ENCODE measurements at regions not wholly inside any gene's neighbourhood (a gene's known extent, or its start where the extent isn't known, plus 50 kb on each side); places are given as distances from the start of the nearest gene placed in this dataset.
A peak's percentile ranks its signal among the peaks of the same experiment; 100 is the strongest.

GRCh38 chr9:1202512-1203280 lies 152.5 kb downstream of the DMRT2 start:
- DNase-seq = no peak

DNA sequence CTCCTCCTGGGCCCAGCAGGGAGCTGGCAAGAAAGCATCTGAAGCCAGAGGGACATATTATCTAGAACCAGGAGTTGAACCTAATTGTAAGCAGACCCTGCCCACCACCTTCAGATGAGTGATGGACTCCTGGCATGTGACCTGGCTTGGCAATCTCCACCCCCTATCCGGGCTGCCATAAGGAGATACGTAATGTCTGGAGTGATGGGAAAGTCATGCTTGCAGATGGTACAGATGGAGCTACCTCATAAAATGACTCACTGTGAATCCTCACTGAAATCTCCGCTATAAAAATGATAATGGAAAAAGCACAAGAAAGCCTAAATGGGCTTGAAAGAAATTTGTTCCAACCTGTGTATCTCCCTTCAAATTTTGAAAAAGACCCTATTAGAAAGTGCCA lies 157.5 kb downstream of the DMRT2 start:
- peak; percentile 63 for DNase-seq

GRCh38 chr9:1208157-1208556 lies 158.0 kb downstream of the DMRT2 start:
- peak; percentile 15 for DNase-seq

- DNase-seq = peak; percentile 28
Measured at GRCh38 chr9:1210954-1211353, 160.8 kb downstream of the DMRT2 start.

DNA sequence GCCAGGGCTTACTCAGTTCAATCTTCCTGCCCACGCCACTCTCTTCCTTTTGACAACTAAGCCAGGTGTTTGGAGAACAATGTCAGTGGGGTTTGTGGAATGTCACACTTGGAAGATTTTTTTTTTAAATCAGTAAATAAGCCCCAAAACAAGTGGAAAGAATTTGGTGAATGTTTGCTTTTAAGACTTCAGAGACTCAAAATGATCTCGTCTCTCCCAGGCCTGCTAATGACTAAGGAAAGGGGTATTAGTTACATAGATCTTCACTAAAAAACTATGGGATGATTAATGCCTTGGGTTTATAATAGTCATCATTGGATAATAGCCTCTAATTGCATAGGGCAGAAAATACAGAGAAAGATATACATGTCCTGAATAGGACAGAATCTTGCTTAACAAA lies 166.4 kb downstream of the DMRT2 start:
- DNase-seq = no peak

DNA sequence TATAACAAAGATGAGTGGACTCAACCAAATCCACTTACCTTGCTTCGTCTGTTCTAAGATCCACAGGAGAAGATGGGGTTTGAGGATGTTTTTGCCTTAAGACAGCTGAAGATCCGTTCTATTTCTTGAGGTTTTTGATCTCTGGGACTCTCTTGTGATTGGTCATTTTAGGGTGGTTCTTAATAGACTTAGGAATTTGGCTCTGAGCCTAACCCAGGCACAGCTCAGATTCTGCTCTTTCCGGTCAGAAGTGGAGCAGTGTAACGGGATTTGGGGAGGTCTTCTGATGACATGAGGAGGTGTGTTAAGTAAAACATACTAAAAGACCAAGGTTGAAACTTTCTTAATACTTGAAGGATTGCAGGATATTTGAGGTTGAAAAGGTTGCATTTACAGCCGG lies 166.9 kb downstream of the DMRT2 start:
- no peak for DNase-seq

GRCh38 chr9:1219284-1219683 lies 169.1 kb downstream of the DMRT2 start:
- no peak for DNase-seq

DNA sequence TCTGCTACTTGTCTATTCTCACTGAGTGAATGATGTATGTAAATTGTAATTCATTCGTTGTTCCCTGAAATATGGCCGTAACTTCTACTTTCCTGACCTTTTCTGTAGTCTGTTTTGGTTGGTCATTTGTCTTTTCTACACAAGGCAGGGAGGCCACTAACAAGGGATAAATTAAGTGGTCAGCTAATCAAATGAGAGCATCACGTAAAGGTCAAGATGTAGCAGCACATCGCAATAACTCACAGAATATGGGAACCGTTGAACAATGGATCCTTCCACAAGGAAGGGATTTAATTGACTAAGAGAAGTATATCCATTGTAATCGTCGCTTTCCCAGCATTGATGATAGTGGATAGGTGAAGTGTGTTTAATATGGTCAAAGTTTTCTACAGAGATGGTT lies 171.1 kb downstream of the DMRT2 start:
- DNase-seq = no peak

GRCh38 chr9:1222511-1222910 lies 172.4 kb downstream of the DMRT2 start:
- DNase-seq = no peak

DNA sequence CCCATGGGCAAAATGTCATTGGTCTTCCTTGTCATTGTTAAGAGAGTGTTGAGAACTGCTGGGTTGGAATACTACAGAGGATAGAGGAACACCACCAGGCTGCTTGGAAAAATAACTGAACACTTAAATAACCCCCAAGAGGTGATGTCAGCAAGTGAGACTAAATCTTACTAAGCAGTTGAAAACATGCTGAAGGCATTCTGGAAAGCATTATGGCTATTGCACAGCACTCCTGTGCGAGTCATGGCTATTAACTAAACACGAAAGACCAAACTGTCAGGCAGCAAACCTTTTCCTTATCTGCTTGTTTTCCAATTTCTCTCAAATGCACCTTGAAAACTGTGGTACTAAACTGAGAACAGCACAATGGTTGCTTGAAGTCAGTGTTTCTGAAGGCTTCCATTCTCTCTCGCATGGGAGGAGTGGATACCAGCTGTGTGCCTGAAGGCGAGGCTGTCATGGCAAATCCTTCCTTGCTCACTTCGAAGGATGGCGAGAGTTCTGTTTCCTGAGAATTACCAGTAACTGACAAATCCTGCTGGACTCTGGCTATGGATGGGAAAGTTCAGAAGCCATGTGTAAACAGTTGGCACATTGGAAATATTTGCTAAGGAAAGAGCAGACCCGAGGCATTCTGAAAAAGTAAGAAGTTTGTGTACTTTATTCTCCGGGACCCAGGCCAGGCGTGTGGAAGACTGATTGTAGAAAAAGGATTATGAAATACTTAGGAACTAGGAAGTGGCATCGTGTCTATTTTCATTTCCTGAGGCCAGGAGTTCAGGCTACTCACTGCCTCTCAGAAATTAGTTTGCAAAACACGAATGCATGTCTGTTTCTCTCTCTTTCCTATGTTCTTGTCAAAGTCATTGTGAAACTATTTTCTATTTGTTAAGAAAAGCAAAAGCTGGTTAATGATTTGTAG lies 182.1 kb downstream of the DMRT2 start:
- no peak for DNase-seq

- DNase-seq = no peak
Measured at GRCh38 chr9:1233568-1233967, 183.4 kb downstream of the DMRT2 start.

DNA sequence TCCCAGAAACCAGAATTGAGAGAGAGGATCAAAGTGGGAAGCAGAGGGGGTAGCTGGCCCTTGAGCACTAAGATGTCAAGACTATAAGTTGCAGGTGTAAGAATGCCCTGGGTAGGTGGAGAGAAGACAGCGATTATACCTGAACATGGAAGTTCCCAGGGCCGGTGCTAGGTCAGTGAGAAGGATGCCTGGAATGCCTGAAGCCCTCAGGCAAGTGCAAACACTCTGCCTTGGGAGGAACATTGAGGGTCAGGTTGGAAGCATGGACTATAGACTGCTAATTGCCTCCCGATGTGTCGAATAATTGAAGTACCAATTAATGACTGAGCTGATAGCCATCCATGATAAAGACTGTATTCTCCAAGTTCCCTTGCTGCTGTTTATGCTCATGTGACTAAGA lies 185.5 kb downstream of the DMRT2 start:
- no peak for DNase-seq

- DNase-seq = no peak
Measured at GRCh38 chr9:1236061-1236460, 185.9 kb downstream of the DMRT2 start.

GRCh38 chr9:1238407-1238806 lies 188.2 kb downstream of the DMRT2 start:
- no peak for DNase-seq

GRCh38 chr9:1248743-1249142 lies 198.6 kb downstream of the DMRT2 start:
- DNase-seq = no peak

- DNase-seq = no peak
Measured at GRCh38 chr9:1253064-1253979, 203.2 kb downstream of the DMRT2 start.

DNA sequence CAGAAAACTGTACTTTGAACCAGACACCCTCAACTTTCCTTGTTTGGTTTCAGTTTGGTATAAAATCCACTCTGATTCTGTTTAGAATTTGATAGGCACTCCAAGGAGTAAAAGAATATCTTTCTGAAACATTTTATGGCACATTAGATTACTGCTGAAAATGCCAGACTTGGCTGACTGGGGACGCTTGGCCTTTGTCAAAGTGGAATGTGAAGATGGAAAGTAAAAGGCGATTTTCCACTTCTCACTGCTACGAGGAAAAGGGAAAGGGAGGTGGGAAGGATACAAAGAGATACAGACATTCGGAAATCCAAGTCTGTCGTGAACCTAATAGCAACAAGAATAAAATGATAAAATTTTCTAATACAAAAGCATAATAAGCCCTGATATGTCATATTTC lies 203.9 kb downstream of the DMRT2 start:
- DNase-seq = no peak

DNA sequence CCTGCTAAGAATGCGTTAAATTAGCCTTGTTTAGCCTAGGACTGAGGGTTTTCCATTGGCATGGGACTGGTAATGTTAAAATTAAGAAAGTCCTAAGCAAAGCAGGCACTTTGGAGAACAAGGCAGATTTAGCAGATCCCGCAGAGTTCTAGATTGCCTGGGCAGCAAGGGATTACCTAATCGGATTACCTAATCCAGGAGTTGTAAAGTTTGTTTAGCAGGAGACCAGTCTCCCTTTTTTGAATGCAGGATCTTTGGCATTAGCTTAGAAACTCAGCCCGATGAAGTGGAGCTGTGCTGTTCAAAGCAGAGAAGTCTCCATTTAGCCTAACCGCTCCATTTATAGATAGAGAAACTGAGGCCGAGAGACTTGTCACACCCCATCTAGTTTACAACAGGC lies 206.0 kb downstream of the DMRT2 start:
- no peak for DNase-seq

- no peak for DNase-seq
Measured at GRCh38 chr9:1261266-1261665, 211.1 kb downstream of the DMRT2 start.

DNA sequence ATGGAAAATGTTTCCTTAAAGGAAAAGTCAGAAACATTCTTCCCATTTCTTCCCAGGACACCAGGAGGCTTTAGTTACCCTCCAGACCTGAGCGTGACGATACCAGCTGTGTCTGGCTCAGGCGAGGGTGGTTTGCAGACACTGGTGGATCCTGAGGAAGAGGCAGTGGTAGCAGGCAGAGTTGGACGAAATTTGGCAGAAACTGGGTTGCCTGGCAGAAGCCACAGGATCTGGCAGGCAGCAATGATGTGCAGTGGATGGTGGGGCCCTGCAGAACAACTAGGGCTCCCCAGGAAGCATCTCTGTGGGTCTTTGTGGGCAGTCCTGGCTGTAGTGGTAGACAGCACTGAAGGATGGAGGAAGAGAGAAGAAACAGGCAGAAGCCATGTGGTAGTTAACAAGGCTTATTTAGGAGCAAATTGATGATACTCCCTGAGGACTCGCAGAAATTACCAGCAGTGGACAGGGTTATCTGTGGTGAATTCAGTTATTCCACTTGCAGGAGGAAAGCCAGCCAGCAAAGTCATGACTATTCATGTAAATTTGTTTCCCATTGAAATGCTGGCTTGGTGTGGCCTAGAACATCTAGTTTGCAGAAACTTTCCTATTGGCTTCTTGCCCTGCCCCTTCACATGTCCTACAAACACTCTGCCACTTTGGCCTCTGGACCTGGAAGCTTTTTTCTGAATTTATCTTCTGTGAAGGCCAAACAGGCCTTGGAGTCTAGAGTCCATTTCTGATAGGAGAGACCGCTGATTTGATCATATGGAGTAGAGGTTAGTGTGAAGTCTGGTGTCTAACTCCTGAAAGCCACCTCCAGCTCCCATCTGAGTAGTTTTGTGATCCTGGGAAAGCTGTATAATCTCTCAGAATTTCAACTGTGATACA lies 212.0 kb downstream of the DMRT2 start:
- no peak for DNase-seq

- no peak for DNase-seq
Measured at GRCh38 chr9:1267141-1267570, 217.0 kb downstream of the DMRT2 start.

GRCh38 chr9:1267581-1267980 lies 217.4 kb downstream of the DMRT2 start:
- DNase-seq = peak; percentile 11
